H9 (cell line): ENCODE measurements at regions not wholly inside any gene's neighbourhood (a gene's known extent, or its start where the extent isn't known, plus 50 kb on each side); places are given as distances from the start of the nearest gene placed in this dataset.

Experiments used
- DNase-seq: peaks from one replicate; pipeline ENCODE4 v3.0.0-alpha.2; 2017
- H2AFZ ChIP-seq: one replicate; pipeline ENCODE4 v1.6.1; 2013; ENCODE audit warnings: mild to moderate bottlenecking, low read length, control low read depth, moderate library complexity
- H2AK5ac ChIP-seq: 2 replicates; pipeline ENCODE4 v1.6.1; 2013; ENCODE audit warnings: low read length, control low read depth, mixed read lengths; ENCODE audit not compliant: insufficient read length
- H2BK120ac ChIP-seq: one replicate; pipeline ENCODE4 v1.6.1; 2013; ENCODE audit warnings: low read depth, mild to moderate bottlenecking, low read length, control low read depth, inconsistent platforms; ENCODE audit not compliant: poor library complexity, severe bottlenecking
- H2BK12ac ChIP-seq: 2 replicates; pipeline ENCODE4 v1.6.1; 2013; ENCODE audit warnings: low read length, control low read depth, mixed read lengths, low read depth; ENCODE audit not compliant: insufficient read length
- H2BK15ac ChIP-seq: 2 replicates; pipeline ENCODE4 v1.6.1; 2013; ENCODE audit warnings: low read depth, low read length, control low read depth
- H2BK20ac ChIP-seq: one replicate; pipeline ENCODE4 v1.6.1; 2013; ENCODE audit warnings: low read depth, mild to moderate bottlenecking, low read length, control low read depth, inconsistent platforms; ENCODE audit not compliant: poor library complexity, severe bottlenecking
- H2BK5ac ChIP-seq: 2 replicates; pipeline ENCODE4 v1.6.1; 2013; ENCODE audit warnings: low read length, control low read depth, mixed read lengths; ENCODE audit not compliant: insufficient read length
- H3K14ac ChIP-seq: 2 replicates; pipeline ENCODE4 v1.6.1; 2013; ENCODE audit warnings: low read length, control low read depth; ENCODE audit not compliant: insufficient read depth
- H3K18ac ChIP-seq: 2 replicates; pipeline ENCODE4 v1.6.1; 2013; ENCODE audit warnings: low read depth, mild to moderate bottlenecking, mixed read lengths, low read length, control low read depth; ENCODE audit not compliant: insufficient read length
- H3K23ac ChIP-seq: 2 replicates; pipeline ENCODE4 v1.6.1; 2013; ENCODE audit warnings: low read length, control low read depth, mixed read lengths, low read depth; ENCODE audit not compliant: insufficient read length
- H3K23me2 ChIP-seq: 2 replicates; pipeline ENCODE4 v1.6.1; 2013; ENCODE audit warnings: low read depth, mild to moderate bottlenecking, mixed read lengths, low read length, control low read depth; ENCODE audit not compliant: insufficient read length, poor library complexity, severe bottlenecking
- H3K27ac ChIP-seq: 2 replicates; pipeline ENCODE4 v1.5.1; 2013; ENCODE audit warnings: low read length, control low read depth, mixed read lengths, low read depth; ENCODE audit not compliant: insufficient read length
- H3K27me3 ChIP-seq: 2 replicates; pipeline ENCODE4 v1.6.1; 2013; ENCODE audit warnings: low read length, control low read depth, inconsistent platforms; ENCODE audit not compliant: insufficient read depth
- H3K4ac ChIP-seq: 2 replicates; pipeline ENCODE4 v1.6.1; 2013; ENCODE audit warnings: low read depth, mild to moderate bottlenecking, control low read depth, inconsistent platforms, low read length, moderate library complexity
- H3K4me1 ChIP-seq: 2 replicates; pipeline ENCODE4 v1.6.1; 2013; ENCODE audit warnings: low read length, control low read depth, inconsistent platforms; ENCODE audit not compliant: insufficient read depth
- H3K4me2 ChIP-seq: 2 replicates; pipeline ENCODE4 v1.6.1; 2013; ENCODE audit warnings: low read length, control low read depth, mixed read lengths; ENCODE audit not compliant: insufficient read length, insufficient read depth
- H3K56ac ChIP-seq: 2 replicates; pipeline ENCODE4 v1.6.1; 2013; ENCODE audit warnings: low read depth, mild to moderate bottlenecking, mixed read lengths, low read length, control low read depth; ENCODE audit not compliant: insufficient read length
- H3K79me1 ChIP-seq: 2 replicates; pipeline ENCODE4 v1.6.1; 2013; ENCODE audit warnings: low read depth, mild to moderate bottlenecking, moderate library complexity, low read length, control low read depth, inconsistent platforms; ENCODE audit not compliant: insufficient read depth, poor library complexity, severe bottlenecking
- H3K79me2 ChIP-seq: 2 replicates; pipeline ENCODE4 v1.6.1; 2013; ENCODE audit warnings: low read length, control low read depth, inconsistent platforms; ENCODE audit not compliant: insufficient read depth
- H3K9ac ChIP-seq: 2 replicates; pipeline ENCODE4 v1.6.1; 2013; ENCODE audit warnings: low read length, control low read depth, mixed read lengths; ENCODE audit not compliant: insufficient read length; ENCODE audit errors: extremely low read depth
- H3K9me3 ChIP-seq: one replicate; pipeline ENCODE4 v1.6.1; 2013; ENCODE audit warnings: low read depth, low read length, inconsistent platforms; ENCODE audit not compliant: control insufficient read depth
- H3T11ph ChIP-seq: one replicate; pipeline ENCODE4 v1.6.1; 2013; ENCODE audit warnings: mild to moderate bottlenecking, low read length, control low read depth, inconsistent platforms
- H4K20me1 ChIP-seq: one replicate; pipeline ENCODE4 v1.6.1; 2013; ENCODE audit not compliant: control insufficient read depth, insufficient read length, insufficient read depth
- H4K5ac ChIP-seq: 2 replicates; pipeline ENCODE4 v1.6.1; 2013; ENCODE audit warnings: low read depth, mild to moderate bottlenecking, mixed read lengths, low read length, control low read depth; ENCODE audit not compliant: insufficient read length
- H4K8ac ChIP-seq: replicated peaks from 2 replicates; pipeline ENCODE4 v1.6.1; 2013; ENCODE audit warnings: low read length, control low read depth, mixed read lengths, low read depth; ENCODE audit not compliant: insufficient read length
- H4K91ac ChIP-seq: 2 replicates; pipeline ENCODE4 v1.6.1; 2013; ENCODE audit warnings: low read depth, mild to moderate bottlenecking, moderate library complexity, mixed read lengths, low read length, control low read depth; ENCODE audit not compliant: insufficient read length
- H3K27ac Mint-ChIP-seq, 3 experiments: 2 replicates in 2 of 3; 3 replicates in 1 of 3; pipeline ENCODE4 v1.8.0; 2020 to 2021; ENCODE audit warnings: mixed read lengths in 3 of 3, mild to moderate bottlenecking in 1 of 3, moderate library complexity in 1 of 3
- H3K27me3 Mint-ChIP-seq: 2 replicates; pipeline ENCODE4 v1.8.0; 2021; ENCODE audit warnings: low read depth, mild to moderate bottlenecking, moderate library complexity, mixed read lengths
- H3K36me3 Mint-ChIP-seq, 3 experiments: 2 replicates in 2 of 3; 3 replicates in 1 of 3; pipeline ENCODE4 v1.8.0; 2020 to 2021; ENCODE audit warnings: low read depth in 3 of 3, mixed read lengths in 3 of 3; ENCODE audit not compliant: insufficient read depth in 1 of 3
- H3K4me1 Mint-ChIP-seq, 2 experiments: 2 replicates each; pipeline ENCODE4 v1.8.0; 2020; ENCODE audit warnings: mixed read lengths in 2 of 2
- H3K4me3 Mint-ChIP-seq, 2 experiments: 2 replicates in 1 of 2; 3 replicates in 1 of 2; pipeline ENCODE4 v1.8.0; 2020 to 2021; ENCODE audit warnings: mild to moderate bottlenecking in 2 of 2, mixed read lengths in 2 of 2, moderate library complexity in 1 of 2
- H3K9me3 Mint-ChIP-seq, 2 experiments: 2 replicates in 1 of 2; 3 replicates in 1 of 2; pipeline ENCODE4 v1.8.0; 2020; ENCODE audit warnings: mild to moderate bottlenecking in 2 of 2, mixed read lengths in 2 of 2, moderate library complexity in 1 of 2
- WGBS: extraction: QIAGEN DNeasy Blood & Tissue Kit; methylation state at CpG from one replicate; pipeline ENCODE4 v1.1.7; 2013; ENCODE audit warnings: missing lambda C conversion rate, low lambda C conversion rate, mixed read lengths; ENCODE audit not compliant: insufficient read length; ENCODE audit errors: extremely low coverage; 5-methylcytosine and 5-hydroxymethylcytosine counted together
- TF ChIP-seq, protein P1 (sequence below): fragments of 200-600 bp; sonication (generic); conservative IDR thresholded peaks from 3 replicates; pipeline ENCODE4 v1.8.0; 2021; ENCODE audit warnings: antibody characterized with exemption, mild to moderate bottlenecking

DNA sequence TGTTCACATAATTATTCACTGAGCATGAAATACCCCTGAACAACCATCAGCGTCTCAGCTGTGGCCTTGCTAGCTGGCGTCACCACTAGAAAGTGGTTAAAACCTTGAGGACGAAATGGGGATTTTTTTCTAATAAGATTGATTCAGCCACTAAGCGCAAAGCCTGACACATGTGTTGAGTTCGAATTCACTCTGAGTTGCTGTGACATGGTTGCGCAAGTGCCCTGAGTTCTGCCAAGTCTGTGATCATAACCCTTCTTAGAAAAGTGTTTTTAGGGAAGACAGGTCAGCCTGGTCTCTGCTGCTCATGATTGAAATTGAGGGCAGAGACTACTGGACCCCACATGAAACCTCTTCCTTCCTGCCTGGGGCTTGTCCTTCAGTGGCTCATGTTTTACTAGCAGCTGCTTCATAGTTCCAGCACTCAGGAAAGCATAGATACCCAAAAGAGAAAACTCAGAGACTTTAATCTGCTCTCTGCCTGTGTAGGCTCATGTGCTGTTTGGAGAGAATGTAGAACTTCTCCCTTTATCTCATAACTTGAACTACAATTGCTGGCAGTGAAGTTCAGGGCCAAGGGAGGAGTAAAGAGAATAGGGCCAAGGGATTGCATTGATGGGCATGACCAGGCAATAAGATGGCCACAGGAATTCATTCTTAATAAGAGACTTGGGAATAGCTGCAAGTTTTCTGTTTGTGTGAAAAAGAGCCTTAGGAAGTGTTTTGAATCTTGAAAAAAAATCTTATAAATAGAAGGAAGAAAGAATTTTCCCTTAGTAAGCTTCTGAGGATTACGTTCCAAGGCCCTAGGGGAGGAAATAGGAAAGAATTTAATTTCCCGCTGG is 66.8 kb upstream of the CXCL14 start:
- H2BK120ac ChIP-seq, result no peak overlapping the region
- H3K4me2 ChIP-seq, result no peak overlapping the region
- no peak overlapping the region for H2BK15ac ChIP-seq
- no peak overlapping the region for H3T11ph ChIP-seq
- TF ChIP-seq, protein P1, sequence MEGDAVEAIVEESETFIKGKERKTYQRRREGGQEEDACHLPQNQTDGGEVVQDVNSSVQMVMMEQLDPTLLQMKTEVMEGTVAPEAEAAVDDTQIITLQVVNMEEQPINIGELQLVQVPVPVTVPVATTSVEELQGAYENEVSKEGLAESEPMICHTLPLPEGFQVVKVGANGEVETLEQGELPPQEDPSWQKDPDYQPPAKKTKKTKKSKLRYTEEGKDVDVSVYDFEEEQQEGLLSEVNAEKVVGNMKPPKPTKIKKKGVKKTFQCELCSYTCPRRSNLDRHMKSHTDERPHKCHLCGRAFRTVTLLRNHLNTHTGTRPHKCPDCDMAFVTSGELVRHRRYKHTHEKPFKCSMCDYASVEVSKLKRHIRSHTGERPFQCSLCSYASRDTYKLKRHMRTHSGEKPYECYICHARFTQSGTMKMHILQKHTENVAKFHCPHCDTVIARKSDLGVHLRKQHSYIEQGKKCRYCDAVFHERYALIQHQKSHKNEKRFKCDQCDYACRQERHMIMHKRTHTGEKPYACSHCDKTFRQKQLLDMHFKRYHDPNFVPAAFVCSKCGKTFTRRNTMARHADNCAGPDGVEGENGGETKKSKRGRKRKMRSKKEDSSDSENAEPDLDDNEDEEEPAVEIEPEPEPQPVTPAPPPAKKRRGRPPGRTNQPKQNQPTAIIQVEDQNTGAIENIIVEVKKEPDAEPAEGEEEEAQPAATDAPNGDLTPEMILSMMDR, result no peak
- H3K23ac ChIP-seq, result no peak overlapping the region
- no peaks in the 10 kb centered on the region for H3K9me3 ChIP-seq
- H3K18ac ChIP-seq, result no peak overlapping the region
- no peaks in the 10 kb centered on the region for H3K23me2 ChIP-seq
- no peak overlapping the region for H4K8ac ChIP-seq
- WGBS, result no CpG with 5 or more reads among the region's 8 CpGs
- H2AK5ac ChIP-seq, result no peak overlapping the region
- H4K20me1 ChIP-seq, result no peaks in the 10 kb centered on the region
- H3K4me1 ChIP-seq, result no peaks in the 10 kb centered on the region
- H3K4me3 Mint-ChIP-seq, result no peak overlapping the region
- no peak overlapping the region for H2BK12ac ChIP-seq
- no peak overlapping the region for H3K14ac ChIP-seq
- H3K79me1 ChIP-seq, result no peaks in the 10 kb centered on the region
- no peaks in the 10 kb centered on the region for H3K79me2 ChIP-seq
- no peaks in the 10 kb centered on the region for H3K36me3 Mint-ChIP-seq
- DNase-seq, result no peak
- H3K4ac ChIP-seq, result no peak overlapping the region
- no peak overlapping the region for H4K91ac ChIP-seq
- no peak overlapping the region for H2BK20ac ChIP-seq
- H3K27me3 ChIP-seq, result no peaks in the 10 kb centered on the region
- no peak overlapping the region for H3K9ac ChIP-seq
- no peak overlapping the region for H3K27ac ChIP-seq
- H3K9me3 Mint-ChIP-seq, result no peaks in the 10 kb centered on the region
- H3K4me1 Mint-ChIP-seq, result peaks cover 3 to 6% of the 10 kb centered on the region in 2 experiments; a peak in 2 of 4 replicates
- no peak overlapping the region for H2AFZ ChIP-seq
- no peak overlapping the region for H3K27ac Mint-ChIP-seq
- H4K5ac ChIP-seq, result no peak overlapping the region
- no peaks in the 10 kb centered on the region; the same call in none of the 2 replicates for H3K27me3 Mint-ChIP-seq
- H3K56ac ChIP-seq, result no peak overlapping the region
- no peak overlapping the region for H2BK5ac ChIP-seq
